DMS53 treated with DMSO at 0.1 percent for 48 hours (cell line): ENCODE measurements at regions not wholly inside any gene's neighbourhood (a gene's known extent, or its start where the extent isn't known, plus 50 kb on each side); places are given as distances from the start of the nearest gene placed in this dataset.
"Not testable (repeated sequence)": the region's sequence is repeated elsewhere in the genome, so short reads cannot be mapped to it uniquely, and the experiment has no call there.

Experiments used
- DNase-seq: peaks from one replicate; lab custom pipeline; 2025; ENCODE audit not compliant: unreplicated experiment; lab: John Stamatoyannopoulos, UW

GRCh38 chr4:187387739-187388138, 607.8 kb upstream of the ZFP42 start:
- peak; percentile 13 for DNase-seq

DNA sequence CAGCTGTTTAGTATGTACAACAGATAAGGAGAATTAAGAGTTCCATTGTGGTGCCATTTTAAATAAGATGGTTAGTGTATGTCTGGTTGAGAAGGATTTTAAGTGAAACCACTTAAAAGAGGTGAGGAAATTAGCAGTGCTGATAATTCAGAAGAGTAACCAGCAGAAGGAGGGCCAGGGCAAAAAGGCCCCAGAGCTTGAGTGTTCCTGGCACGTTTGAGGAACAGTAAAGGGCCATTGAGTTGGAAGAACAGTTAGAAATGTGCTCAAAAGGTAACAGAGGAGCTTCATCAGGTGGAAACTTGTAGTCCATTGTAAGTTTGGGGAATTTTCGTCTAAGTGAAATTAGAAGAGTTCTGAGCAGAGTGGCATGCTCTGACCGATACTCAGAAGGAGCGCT, 606.2 kb upstream of the ZFP42 start:
- DNase-seq: no peak

GRCh38 chr4:187390646-187391045, 604.9 kb upstream of the ZFP42 start:
- DNase-seq: no peak

DNA sequence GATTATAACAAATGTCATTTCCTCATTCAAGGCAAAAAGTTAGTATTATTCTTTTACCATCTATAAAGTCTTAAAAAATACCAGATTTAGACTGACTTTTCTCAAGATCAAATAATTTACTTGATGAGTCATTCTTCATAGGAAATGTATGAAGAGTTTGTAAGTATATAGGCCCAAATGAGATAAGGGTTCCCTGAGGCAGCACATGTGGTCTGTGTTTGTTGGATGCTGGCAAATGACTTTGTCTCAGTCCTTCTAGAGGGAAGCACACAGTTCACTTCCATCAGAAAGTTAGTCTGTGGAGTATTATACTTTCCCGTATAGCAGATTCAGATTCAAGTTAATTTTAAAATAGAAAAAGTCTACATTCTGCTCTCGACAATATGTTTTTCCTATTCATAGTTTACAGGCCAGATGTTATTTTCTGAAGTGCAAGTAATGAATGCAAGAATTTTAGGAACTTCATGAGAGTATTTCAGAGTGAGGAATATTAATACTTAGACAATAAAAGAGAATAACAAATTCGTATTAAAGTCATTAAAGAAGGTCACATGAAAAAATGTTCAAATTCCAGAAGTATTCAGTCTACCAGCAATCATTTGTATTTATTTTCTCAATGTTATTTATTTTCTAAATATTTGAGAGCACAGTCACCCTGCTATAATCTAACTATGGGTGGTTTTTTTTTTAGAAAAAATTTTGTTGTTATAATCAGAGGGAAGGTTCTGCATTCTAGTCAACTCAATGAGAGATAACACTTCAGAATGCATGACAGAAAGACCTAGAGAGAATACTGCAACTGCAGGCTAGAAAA, 601.8 kb upstream of the ZFP42 start:
- DNase-seq: no peak

DNA sequence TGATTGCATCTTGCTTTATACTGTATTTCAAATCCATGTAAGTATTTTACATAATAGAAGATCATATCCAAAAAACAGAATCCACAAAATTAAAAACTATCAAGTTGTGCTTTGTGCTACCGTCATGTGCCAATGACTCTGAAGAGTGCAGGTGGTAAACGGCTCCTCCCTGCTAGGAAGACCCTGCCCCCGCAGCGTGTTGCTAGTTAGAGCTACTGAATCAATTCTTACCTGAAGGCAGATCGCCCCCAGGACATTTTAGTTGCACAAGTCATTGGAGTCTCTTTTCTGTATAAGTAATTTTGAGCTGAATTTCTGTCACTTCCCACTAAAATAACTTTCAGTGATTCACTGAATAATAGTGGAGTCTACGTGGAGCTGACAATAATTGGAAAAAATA, 599.5 kb upstream of the ZFP42 start:
- DNase-seq: no peak

- DNase-seq: not testable (repeated sequence)
Measured at GRCh38 chr4:187408447-187408846, 587.1 kb upstream of the ZFP42 start.

GRCh38 chr4:187413564-187414358, 581.8 kb upstream of the ZFP42 start:
- no peak for DNase-seq

DNA sequence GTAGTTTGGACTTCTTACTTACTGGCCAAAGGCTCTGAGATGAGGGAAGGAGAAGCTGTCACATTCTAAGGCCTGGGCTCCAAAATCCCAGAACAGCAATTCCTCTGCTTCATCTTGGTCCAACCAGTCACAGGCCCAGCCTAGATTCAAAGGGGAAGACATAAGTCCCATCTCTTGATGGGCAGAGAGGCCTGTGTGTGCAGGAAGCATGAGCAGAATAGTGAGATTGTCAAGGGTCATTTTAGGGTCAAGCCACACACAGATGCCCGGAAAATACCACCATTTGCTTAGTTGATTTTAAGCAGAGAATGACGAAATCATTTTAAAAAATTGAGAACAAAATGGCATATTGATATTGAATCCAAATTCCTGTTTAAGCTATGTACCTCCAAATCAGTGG, 580.9 kb upstream of the ZFP42 start:
- DNase-seq: no peak

GRCh38 chr4:187415231-187415630, 580.3 kb upstream of the ZFP42 start:
- no peak for DNase-seq

- no peak for DNase-seq
Measured at GRCh38 chr4:187416216-187416615, 579.4 kb upstream of the ZFP42 start.

- no peak for DNase-seq
Measured at GRCh38 chr4:187417721-187418120, 577.9 kb upstream of the ZFP42 start.

DNA sequence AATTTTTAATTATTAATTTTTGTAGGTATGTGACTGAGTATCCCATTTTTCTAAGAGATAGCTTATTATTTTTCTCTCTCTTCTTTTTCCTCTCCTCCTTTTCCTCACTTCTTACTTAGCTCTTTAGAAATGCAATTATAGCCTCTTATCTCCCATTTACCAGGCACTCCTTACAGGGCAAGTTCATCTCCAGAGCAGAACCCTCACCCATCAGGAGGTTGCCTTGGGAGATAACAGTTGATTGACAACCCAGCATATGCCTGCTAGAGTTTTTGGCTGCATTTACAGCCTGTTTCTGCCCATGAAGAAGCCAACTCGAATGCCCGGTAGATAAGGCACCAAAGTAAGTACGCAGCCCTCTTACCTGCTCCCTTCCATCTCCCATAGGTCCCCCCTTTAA, 572.9 kb upstream of the ZFP42 start:
- DNase-seq: no peak

DNA sequence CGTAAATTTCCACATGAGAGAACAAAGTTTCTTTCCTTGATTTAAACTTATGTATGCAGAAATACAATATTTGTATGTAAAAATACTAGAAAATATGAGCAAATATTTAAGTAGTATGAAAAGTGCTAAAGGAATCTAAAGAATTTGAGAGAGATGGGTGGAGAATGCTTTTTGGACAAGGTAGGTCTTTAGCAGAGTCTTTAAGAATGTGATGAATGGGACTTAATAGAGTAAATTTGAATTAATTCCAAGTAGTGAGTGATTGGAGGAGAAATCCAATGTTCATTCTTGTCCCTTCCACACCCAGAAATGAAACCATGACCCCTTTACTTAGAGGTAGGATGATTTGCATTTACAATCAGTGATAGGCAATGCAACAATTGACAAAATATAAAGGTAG, 570.9 kb upstream of the ZFP42 start:
- no peak for DNase-seq

GRCh38 chr4:187426511-187426910, 569.1 kb upstream of the ZFP42 start:
- no peak for DNase-seq

DNA sequence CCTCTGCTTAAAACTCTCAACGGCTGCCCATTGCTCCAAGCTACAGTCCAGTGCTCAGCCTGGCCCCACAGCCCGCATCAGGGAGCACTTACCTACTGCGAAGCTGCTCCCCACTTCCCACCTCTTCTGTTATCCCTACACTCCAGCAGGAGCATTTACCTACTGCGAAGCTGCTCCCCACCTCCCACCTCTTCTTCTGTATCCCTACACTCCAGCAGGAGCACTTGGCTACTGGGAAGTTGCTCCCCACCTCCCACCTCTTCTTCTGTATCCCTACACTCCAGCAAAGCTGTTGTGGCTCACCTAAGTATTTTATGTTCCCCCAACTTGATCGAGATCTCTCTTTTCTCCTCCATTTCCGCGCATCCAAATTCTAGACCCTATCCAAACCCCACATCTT, 563.3 kb upstream of the ZFP42 start:
- no peak for DNase-seq

GRCh38 chr4:187433141-187433540, 562.4 kb upstream of the ZFP42 start:
- no peak for DNase-seq

- DNase-seq: no peak
Measured at GRCh38 chr4:187436251-187436650, 559.3 kb upstream of the ZFP42 start.

GRCh38 chr4:187444061-187444460, 551.5 kb upstream of the ZFP42 start:
- DNase-seq: no peak

DNA sequence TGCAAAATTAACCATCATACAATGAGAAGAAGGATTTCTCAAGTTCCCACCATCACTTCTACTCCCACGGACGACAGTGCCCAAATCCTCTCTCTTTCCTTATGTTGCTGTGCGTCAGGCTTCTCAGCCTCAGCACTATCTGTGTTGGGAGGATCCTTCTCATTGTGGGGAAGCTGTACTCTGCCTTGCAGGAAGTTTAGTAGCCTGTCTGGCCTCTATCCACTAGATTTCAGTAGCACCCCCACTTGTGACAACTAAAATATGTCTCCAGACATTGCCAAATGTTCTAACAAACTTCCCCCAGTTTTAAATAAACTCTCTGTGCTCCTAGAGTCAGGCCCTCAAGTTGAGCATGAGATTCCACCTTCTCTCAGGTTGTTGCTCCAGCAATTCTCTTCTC, 545.9 kb upstream of the ZFP42 start:
- no peak for DNase-seq

DNA sequence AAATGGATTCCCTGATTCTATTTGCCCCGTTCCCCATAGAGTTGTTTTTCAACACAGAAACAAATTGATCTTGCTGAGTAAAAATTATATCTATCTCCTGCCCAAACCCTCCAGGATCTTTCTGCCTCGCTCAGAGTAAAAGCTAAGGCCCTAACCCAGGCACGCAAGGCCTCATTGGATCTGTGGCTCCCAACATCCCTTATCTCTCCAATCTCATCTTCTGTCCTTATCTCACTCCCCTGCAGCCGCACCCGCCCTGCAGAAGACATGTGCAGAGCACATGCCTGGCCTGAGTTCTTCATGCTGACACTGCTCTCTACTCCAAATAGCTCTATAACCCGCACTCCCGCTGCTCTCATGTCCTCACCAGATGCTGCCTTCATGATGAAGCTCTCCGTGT, 543.8 kb upstream of the ZFP42 start:
- DNase-seq: no peak

- no peak for DNase-seq
Measured at GRCh38 chr4:187460016-187460415, 535.6 kb upstream of the ZFP42 start.

GRCh38 chr4:187464573-187464972, 531.0 kb upstream of the ZFP42 start:
- no peak for DNase-seq
